ENCODE measurements at regions not wholly inside any gene's neighbourhood (a gene's known extent, or its start where the extent isn't known, plus 50 kb on each side); places are given as distances from the start of the nearest gene placed in this dataset.
A peak's percentile ranks its signal among the peaks of the same experiment; 100 is the strongest.

DNA sequence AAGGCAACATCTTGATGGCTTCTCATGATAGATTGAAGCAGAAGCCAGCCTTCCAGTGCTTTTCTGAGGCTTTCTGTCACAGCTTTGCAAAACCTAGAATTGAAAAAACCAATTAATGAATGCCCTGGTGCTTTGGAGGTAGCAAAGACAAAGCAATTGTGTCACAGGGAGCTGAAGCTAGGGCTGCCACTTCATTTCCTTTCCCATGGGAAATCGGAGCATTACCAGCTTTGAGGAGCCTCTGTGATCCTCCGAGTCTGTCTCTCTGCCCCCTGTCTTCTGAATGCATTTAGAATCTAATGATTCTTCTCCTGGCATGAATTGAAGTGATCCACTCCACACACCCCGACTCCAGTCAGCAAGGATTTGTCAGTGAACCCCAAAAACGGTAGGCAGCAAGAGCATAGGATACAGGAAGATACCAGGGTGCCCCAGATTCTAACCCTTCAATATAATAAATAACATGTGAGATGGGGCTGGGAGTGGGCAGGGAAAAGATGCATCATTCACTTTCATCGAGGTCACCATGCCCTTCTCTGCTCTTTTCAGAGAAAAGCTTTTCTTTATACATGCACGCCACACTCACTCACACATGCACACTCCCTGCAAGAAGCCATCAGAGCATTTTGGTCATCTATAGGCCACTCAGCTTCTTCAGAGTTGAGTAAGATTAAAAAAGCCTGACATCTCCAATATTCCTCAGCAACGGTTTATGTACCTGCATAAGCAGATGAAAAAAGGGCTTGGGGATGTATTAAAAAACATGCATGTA lies 247.7 kb upstream of the ZNF462 start:
- peaks cover 18% of the 10 kb centered on the region for H3K4me1 ChIP-seq (ENCODE audit: control insufficient read depth, low read depth, low read length)

DNA sequence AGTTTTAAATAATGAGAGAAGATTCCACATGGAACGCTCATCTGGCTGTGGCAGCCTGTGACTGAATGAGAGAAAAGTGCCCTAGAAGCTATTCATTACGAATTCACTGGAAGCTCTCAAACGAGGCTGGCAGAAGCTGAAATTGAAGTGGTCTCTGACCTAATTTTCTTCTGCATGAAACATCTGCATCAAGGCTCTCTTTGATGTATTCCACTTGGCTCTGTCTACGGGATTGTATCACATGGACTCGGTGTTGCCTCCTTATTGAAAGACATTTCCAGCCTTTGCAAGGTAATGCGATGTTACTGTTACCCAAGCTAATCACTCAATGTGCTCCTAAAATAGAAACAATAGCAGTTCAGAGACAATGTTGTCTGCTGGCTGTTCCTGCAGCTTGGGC lies 246.9 kb upstream of the ZNF462 start:
- H3K9ac ChIP-seq (ENCODE audit: low read length): no peak overlapping the region
- no peak overlapping the region for H3K27ac ChIP-seq (ENCODE audit: low read length)
- H3K36me3 ChIP-seq (ENCODE audit: control insufficient read depth, low read depth, low read length): no peaks in the 10 kb centered on the region
- H3K4me1 ChIP-seq (ENCODE audit: control insufficient read depth, low read depth, low read length): peaks cover 25% of the 10 kb centered on the region
- no peak overlapping the region for H3K4me3 ChIP-seq (ENCODE audit: low read length)
- no peaks in the 10 kb centered on the region for H3K9me3 ChIP-seq (ENCODE audit: control insufficient read depth, low read depth, low read length)
- peaks cover 15% of the 10 kb centered on the region for H3K27me3 ChIP-seq (ENCODE audit: control insufficient read depth, insufficient read depth, low read length)

More for the DNA sequence above, 247.7 kb upstream of the ZNF462 start:
- Histone ChIP-seq H3K9ac (ENCODE audit: low read length) (no peak overlapping the region), H3K9me3 (ENCODE audit: control insufficient read depth, low read depth, low read length) (no peaks in the 10 kb centered on the region), H3K4me3 (ENCODE audit: low read length) (no peak overlapping the region), H3K27me3 (ENCODE audit: control insufficient read depth, insufficient read depth, low read length) (peaks cover 7% of the 10 kb centered on the region), H3K36me3 (ENCODE audit: control insufficient read depth, low read depth, low read length) (no peaks in the 10 kb centered on the region), H3K27ac (ENCODE audit: low read length) (no peak overlapping the region)

DNA sequence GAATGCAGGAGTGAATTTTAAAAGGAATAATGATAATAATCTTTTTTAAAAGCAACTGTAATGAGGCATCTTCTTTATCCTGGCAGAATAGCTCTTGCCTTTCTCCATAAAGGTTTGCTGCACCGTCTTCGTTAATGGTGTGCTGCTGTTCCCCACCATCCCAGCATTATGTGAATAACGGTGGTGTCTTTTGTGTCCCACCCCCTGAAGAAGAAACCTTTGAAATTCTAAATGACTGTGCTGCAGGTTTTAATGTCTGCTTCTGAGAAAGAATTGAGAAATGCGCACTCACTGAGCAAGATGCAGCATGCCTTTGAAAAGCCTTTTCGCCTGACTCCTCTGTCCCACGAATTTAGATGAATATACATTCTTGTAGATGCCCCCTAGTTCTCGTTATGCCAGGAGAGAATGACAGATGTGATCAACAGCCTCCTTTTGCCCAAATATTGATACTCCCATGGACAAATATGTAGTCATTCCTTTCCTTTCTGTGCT lies 246.1 kb upstream of the ZNF462 start:
- Histone ChIP-seq H3K9me3 (ENCODE audit: control insufficient read depth, low read depth, low read length) (no peaks in the 10 kb centered on the region), H3K27ac (ENCODE audit: low read length) (no peak overlapping the region), H3K36me3 (ENCODE audit: control insufficient read depth, low read depth, low read length) (no peaks in the 10 kb centered on the region), H3K4me3 (ENCODE audit: low read length) (no peak overlapping the region), H3K27me3 (ENCODE audit: control insufficient read depth, insufficient read depth, low read length) (peaks cover 15% of the 10 kb centered on the region), H3K4me1 (ENCODE audit: control insufficient read depth, low read depth, low read length) (peaks cover 32% of the 10 kb centered on the region), H3K9ac (ENCODE audit: low read length) (no peak overlapping the region)

DNA sequence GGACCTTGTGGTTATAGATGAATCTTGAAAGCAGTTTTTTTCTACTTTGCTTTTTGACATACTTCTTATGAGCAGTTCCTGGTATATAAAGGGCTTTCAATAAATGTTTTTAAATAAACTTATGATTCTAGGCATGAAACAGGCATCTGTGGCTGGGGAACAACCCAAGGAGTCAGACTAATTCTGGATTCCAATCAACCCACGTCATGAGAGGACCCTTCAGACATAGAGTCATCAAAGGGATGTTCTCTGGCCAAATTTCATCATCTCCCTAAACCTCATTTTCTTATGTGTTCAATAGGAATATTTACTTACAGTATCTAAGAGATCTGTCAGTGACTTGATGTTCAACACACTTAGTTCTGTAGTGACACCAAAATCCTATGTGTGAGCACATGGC lies 243.8 kb upstream of the ZNF462 start:
- Histone ChIP-seq H3K9ac (ENCODE audit: low read length) (no peak overlapping the region), H3K27ac (ENCODE audit: low read length) (no peak overlapping the region), H3K4me1 (ENCODE audit: control insufficient read depth, low read depth, low read length) (peaks cover 39% of the 10 kb centered on the region), H3K4me3 (ENCODE audit: low read length) (no peak overlapping the region), H3K36me3 (ENCODE audit: control insufficient read depth, low read depth, low read length) (no peaks in the 10 kb centered on the region), H3K9me3 (ENCODE audit: control insufficient read depth, low read depth, low read length) (no peaks in the 10 kb centered on the region), H3K27me3 (ENCODE audit: control insufficient read depth, insufficient read depth, low read length) (peaks cover 21% of the 10 kb centered on the region)

DNA sequence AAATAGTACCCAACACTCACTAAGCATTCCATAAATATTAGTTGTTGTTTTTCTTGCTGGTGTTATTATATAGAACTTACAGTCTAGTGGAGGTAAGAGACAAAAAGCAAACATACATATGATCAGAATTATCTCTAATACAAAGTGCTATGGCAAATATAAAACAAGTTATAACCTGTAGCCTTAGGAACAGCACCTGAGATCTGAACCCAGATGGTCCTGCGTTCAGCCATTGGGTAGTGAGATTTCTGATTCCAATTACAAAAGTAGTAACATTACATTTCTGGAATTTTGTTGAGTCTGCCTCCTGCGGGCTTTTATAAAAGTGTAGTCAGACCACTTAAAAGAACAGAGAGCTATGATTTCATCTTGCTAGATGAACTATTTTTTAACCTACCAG lies 242.9 kb upstream of the ZNF462 start:
- no peak overlapping the region for H3K27ac ChIP-seq (ENCODE audit: low read length)
- no peak overlapping the region for H3K4me3 ChIP-seq (ENCODE audit: low read length)
- peaks cover 21% of the 10 kb centered on the region for H3K27me3 ChIP-seq (ENCODE audit: control insufficient read depth, insufficient read depth, low read length)
- H3K9me3 ChIP-seq (ENCODE audit: control insufficient read depth, low read depth, low read length): no peaks in the 10 kb centered on the region
- H3K9ac ChIP-seq (ENCODE audit: low read length): no peak overlapping the region
- peaks cover 39% of the 10 kb centered on the region for H3K4me1 ChIP-seq (ENCODE audit: control insufficient read depth, low read depth, low read length)
- no peaks in the 10 kb centered on the region for H3K36me3 ChIP-seq (ENCODE audit: control insufficient read depth, low read depth, low read length)

DNA sequence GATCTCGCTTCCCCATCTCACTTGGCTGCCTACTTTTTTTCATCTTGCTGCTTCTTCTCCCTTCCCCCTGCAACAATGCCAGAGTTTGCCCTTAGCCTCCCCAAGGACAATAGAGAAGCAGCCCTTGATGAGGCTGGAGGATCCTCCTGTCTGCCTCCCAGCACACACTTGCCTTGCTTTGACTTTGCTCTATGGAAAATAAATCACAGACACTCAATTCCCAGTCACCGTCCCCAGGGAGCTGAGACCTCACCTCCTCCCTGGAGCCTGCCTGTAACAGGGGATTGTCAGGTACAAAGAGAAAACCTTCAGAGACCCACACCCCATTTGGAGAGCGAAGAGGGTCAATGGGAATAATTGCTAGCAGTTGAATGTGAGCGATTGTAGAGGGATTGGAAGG lies 242.1 kb upstream of the ZNF462 start:
- Histone ChIP-seq H3K27ac (ENCODE audit: low read length) (no peak overlapping the region), H3K36me3 (ENCODE audit: control insufficient read depth, low read depth, low read length) (no peaks in the 10 kb centered on the region), H3K27me3 (ENCODE audit: control insufficient read depth, insufficient read depth, low read length) (peaks cover 21% of the 10 kb centered on the region), H3K9ac (ENCODE audit: low read length) (no peak overlapping the region), H3K4me3 (ENCODE audit: low read length) (peak overlapping the region; percentile 7), H3K9me3 (ENCODE audit: control insufficient read depth, low read depth, low read length) (no peaks in the 10 kb centered on the region), H3K4me1 (ENCODE audit: control insufficient read depth, low read depth, low read length) (peaks cover 39% of the 10 kb centered on the region)

DNA sequence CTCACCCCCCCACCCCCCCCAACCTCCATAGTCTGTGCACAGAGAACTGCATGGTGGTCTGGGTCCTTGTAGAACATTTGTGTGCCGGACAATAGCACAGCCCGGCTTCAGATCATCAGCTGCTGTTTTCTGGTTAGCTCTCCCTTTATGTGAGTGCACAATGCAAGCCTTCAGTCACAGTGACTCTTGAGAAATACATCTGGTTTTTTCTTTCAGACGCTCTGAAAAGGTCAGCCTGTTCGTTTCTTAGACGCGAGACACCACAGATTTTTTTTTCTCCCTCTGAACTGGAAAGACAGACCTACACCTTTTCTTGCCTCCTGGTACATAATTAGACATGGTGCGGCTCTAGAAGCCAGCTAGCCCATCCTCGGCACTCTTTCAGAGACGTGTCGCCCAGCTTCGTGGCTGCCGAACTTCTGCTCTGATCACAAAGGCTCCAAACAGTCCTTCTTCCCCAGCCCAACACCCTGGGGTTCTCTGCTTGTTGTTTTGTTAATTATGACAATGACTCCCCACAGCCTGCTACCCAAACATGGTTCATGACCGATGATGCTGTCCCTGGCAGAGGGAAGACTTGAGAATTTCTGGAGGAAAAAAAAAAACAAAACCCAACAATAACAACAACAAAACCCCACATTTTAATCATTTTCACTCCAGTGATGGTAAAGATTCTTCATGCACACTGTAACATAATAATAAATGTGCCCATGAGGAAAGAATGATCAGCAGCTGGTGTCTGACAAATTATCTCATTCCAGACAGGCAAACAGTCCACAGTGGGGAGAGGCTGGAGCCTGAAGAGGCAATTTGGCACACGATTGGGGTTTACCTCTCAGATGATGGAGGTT lies 241.4 kb upstream of the ZNF462 start:
- Histone ChIP-seq H3K36me3 (ENCODE audit: control insufficient read depth, low read depth, low read length) (no peaks in the 10 kb centered on the region), H3K4me3 (ENCODE audit: low read length) (peak overlapping the region; percentile 22), H3K9ac (ENCODE audit: low read length) (no peak overlapping the region), H3K27ac (ENCODE audit: low read length) (no peak overlapping the region), H3K9me3 (ENCODE audit: control insufficient read depth, low read depth, low read length) (no peaks in the 10 kb centered on the region), H3K4me1 (ENCODE audit: control insufficient read depth, low read depth, low read length) (peaks cover 33% of the 10 kb centered on the region), H3K27me3 (ENCODE audit: control insufficient read depth, insufficient read depth, low read length) (peaks cover 21% of the 10 kb centered on the region)

DNA sequence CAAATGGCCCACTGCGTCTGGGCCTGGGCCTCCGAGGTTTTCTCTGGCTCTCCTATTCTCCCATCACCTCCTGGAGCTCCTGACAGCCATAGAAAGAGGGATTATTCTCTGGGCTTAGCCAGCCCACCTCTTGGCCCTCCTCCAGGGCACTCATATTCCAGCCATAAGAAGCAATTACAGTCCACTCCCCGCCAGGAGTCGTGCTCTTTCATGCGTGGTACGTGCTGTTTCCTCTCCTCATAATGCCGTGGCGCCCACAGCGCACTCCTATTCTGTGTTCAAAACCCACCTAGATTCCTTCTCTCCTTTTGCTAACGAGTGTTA lies 240.8 kb upstream of the ZNF462 start:
- no peak overlapping the region for H3K9ac ChIP-seq (ENCODE audit: low read length)
- no peaks in the 10 kb centered on the region for H3K36me3 ChIP-seq (ENCODE audit: control insufficient read depth, low read depth, low read length)
- no peak overlapping the region for H3K4me3 ChIP-seq (ENCODE audit: low read length)
- peaks cover 21% of the 10 kb centered on the region for H3K27me3 ChIP-seq (ENCODE audit: control insufficient read depth, insufficient read depth, low read length)
- H3K27ac ChIP-seq (ENCODE audit: low read length): no peak overlapping the region
- peaks cover 27% of the 10 kb centered on the region for H3K4me1 ChIP-seq (ENCODE audit: control insufficient read depth, low read depth, low read length)
- H3K9me3 ChIP-seq (ENCODE audit: control insufficient read depth, low read depth, low read length): no peaks in the 10 kb centered on the region

DNA sequence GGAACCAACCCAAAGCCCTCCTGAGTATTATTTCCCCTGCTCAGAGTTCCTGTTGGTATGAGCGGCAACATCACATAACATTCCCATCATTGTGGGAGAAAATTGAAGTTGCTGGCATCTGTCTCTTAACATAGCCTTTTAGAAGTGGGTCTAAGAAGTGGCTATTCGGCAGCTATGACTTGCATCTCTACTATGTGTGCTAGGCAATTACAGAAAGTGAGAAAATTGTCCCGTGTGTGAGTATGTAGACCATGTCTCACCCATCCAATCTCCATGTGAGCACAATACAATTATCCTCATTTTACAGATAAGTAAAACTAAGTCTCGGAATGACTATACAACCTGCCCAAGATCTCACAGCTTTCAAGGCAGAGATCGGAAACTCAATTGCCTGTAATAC lies 239.4 kb upstream of the ZNF462 start:
- Histone ChIP-seq H3K27me3 (ENCODE audit: control insufficient read depth, insufficient read depth, low read length) (peaks cover 21% of the 10 kb centered on the region), H3K9me3 (ENCODE audit: control insufficient read depth, low read depth, low read length) (no peaks in the 10 kb centered on the region), H3K4me1 (ENCODE audit: control insufficient read depth, low read depth, low read length) (peaks cover 26% of the 10 kb centered on the region), H3K9ac (ENCODE audit: low read length) (no peak overlapping the region), H3K4me3 (ENCODE audit: low read length) (no peak overlapping the region), H3K36me3 (ENCODE audit: control insufficient read depth, low read depth, low read length) (no peaks in the 10 kb centered on the region), H3K27ac (ENCODE audit: low read length) (no peak overlapping the region)

DNA sequence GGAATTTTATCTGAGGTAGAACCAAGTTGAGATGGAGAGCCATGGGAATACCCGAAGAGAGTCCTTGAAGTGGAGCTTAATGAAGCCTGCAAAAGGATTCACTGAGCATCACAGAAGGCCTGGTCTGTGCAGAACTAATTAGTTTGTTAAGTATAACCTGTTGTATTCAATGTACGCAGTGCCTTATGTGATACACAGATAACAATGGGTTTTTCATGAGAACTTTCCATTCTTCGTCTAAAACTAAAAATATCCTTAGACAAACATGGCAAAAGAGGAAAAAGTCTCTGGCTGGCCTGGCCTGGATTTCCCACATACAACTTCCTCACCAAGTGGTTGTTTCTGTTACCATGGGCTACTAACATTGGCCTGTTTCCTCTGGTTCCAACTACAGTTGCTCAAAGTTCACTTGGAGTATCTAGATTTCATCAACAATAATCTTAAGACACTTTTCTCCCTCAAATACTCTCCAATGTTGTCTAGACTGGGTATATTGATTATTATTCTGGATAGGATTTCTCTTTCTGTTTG lies 237.6 kb upstream of the ZNF462 start:
- Histone ChIP-seq H3K27me3 (ENCODE audit: control insufficient read depth, insufficient read depth, low read length) (peaks cover 14% of the 10 kb centered on the region), H3K9ac (ENCODE audit: low read length) (no peak overlapping the region), H3K4me1 (ENCODE audit: control insufficient read depth, low read depth, low read length) (peaks cover 21% of the 10 kb centered on the region), H3K4me3 (ENCODE audit: low read length) (no peak overlapping the region), H3K36me3 (ENCODE audit: control insufficient read depth, low read depth, low read length) (no peaks in the 10 kb centered on the region), H3K27ac (ENCODE audit: low read length) (no peak overlapping the region), H3K9me3 (ENCODE audit: control insufficient read depth, low read depth, low read length) (no peaks in the 10 kb centered on the region)

DNA sequence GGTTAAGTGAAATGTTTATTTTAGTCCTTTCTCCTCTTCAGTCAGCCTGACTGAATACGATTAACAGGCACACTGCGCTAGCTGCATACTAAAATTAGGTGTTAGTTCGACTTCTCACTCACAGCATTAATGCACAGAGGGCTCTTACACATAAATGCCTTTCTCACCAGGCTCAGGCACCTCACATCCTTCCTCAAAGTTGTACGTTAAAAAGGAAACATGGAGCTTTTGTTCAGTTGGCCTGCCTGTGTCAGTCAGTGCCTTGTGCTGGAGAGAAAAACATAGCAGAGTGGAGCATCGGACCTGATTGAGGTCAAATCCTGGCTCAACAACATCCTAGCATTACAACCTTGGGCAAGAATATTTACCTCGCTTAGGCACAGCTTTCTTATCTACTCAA lies 236.0 kb upstream of the ZNF462 start:
- H3K9me3 ChIP-seq (ENCODE audit: control insufficient read depth, low read depth, low read length): no peaks in the 10 kb centered on the region
- H3K36me3 ChIP-seq (ENCODE audit: control insufficient read depth, low read depth, low read length): no peaks in the 10 kb centered on the region
- H3K9ac ChIP-seq (ENCODE audit: low read length): no peak overlapping the region
- peaks cover 6% of the 10 kb centered on the region for H3K27me3 ChIP-seq (ENCODE audit: control insufficient read depth, insufficient read depth, low read length)
- H3K4me3 ChIP-seq (ENCODE audit: low read length): no peak overlapping the region
- no peak overlapping the region for H3K27ac ChIP-seq (ENCODE audit: low read length)
- H3K4me1 ChIP-seq (ENCODE audit: control insufficient read depth, low read depth, low read length): peaks cover 7% of the 10 kb centered on the region
